ENCODE measurements at regions not wholly inside any gene's neighbourhood (a gene's known extent, or its start where the extent isn't known, plus 50 kb on each side); places are given as distances from the start of the nearest gene placed in this dataset.
"Not testable (repeated sequence)": the region's sequence is repeated elsewhere in the genome, so short reads cannot be mapped to it uniquely, and the experiment has no call there.

GRCh38 chr7:94174375-94174774 is 170.2 kb upstream of the BET1 start:
- no peak for DNase-seq (ENCODE audit: low read depth in 2 of 2)

- DNase-seq (ENCODE audit: low read depth in 2 of 2) = no peak
Measured at GRCh38 chr7:94174956-94175355, 170.8 kb upstream of the BET1 start.

GRCh38 chr7:94176694-94177200 is 172.6 kb upstream of the BET1 start:
- DNase-seq (ENCODE audit: low read depth in 2 of 2) = no peak

GRCh38 chr7:94177441-94177840 is 173.3 kb upstream of the BET1 start:
- DNase-seq (ENCODE audit: low read depth in 2 of 2) = no peak

- DNase-seq (ENCODE audit: low read depth in 2 of 2) = no peak
Measured at GRCh38 chr7:94178230-94178629, 174.1 kb upstream of the BET1 start.

- no peak for DNase-seq (ENCODE audit: low read depth in 2 of 2)
Measured at GRCh38 chr7:94179466-94179865, 175.3 kb upstream of the BET1 start.

GRCh38 chr7:94182066-94182465 is 177.9 kb upstream of the BET1 start:
- DNase-seq (ENCODE audit: low read depth in 2 of 2) = no peak

GRCh38 chr7:94182721-94183120 is 178.6 kb upstream of the BET1 start:
- DNase-seq (ENCODE audit: low read depth in 2 of 2) = no peak

- DNase-seq (ENCODE audit: low read depth in 2 of 2) = no peak
Measured at GRCh38 chr7:94183289-94183749, 179.2 kb upstream of the BET1 start.

- no peak for DNase-seq (ENCODE audit: low read depth in 2 of 2)
Measured at GRCh38 chr7:94183891-94184290, 179.7 kb upstream of the BET1 start.

GRCh38 chr7:94188350-94188749 is 184.2 kb upstream of the BET1 start:
- DNase-seq (ENCODE audit: low read depth in 2 of 2) = no peak

- DNase-seq (ENCODE audit: low read depth in 2 of 2) = no peak
Measured at GRCh38 chr7:94190599-94191061, 186.5 kb upstream of the BET1 start.

- DNase-seq (ENCODE audit: low read depth in 2 of 2) = not testable (repeated sequence)
Measured at GRCh38 chr7:94194426-94194825, 190.3 kb upstream of the BET1 start.

GRCh38 chr7:94195201-94195600 is 191.0 kb upstream of the BET1 start:
- DNase-seq (ENCODE audit: low read depth in 2 of 2) = no peak

GRCh38 chr7:94195813-94196212 is 191.7 kb upstream of the BET1 start:
- DNase-seq (ENCODE audit: low read depth in 2 of 2) = no peak

GRCh38 chr7:94205529-94205928 is 189.2 kb upstream of the COL1A2 start:
- no peak for DNase-seq (ENCODE audit: low read depth in 2 of 2)

- DNase-seq (ENCODE audit: low read depth in 2 of 2) = no peak
Measured at GRCh38 chr7:94206295-94206694, 188.4 kb upstream of the COL1A2 start.

GRCh38 chr7:94212160-94212559 is 182.5 kb upstream of the COL1A2 start:
- DNase-seq (ENCODE audit: low read depth in 2 of 2) = no peak

- no peak for DNase-seq (ENCODE audit: low read depth in 2 of 2)
Measured at GRCh38 chr7:94216944-94217461, 177.7 kb upstream of the COL1A2 start.

- no peak for DNase-seq (ENCODE audit: low read depth in 2 of 2)
Measured at GRCh38 chr7:94217766-94218165, 176.9 kb upstream of the COL1A2 start.

- DNase-seq (ENCODE audit: low read depth in 2 of 2) = no peak
Measured at GRCh38 chr7:94222516-94222915, 172.2 kb upstream of the COL1A2 start.

- no peak for DNase-seq (ENCODE audit: low read depth in 2 of 2)
Measured at GRCh38 chr7:94223375-94224084, 171.2 kb upstream of the COL1A2 start.

GRCh38 chr7:94228223-94228622 is 166.5 kb upstream of the COL1A2 start:
- no peak for DNase-seq (ENCODE audit: low read depth in 2 of 2)

Data from stimulated activated CD8-positive, alpha-beta memory T cell treated with anti-CD3 and anti-CD28 coated beads, Interleukin-15, amount 100 ng/mL, for 48 hours (primary cell).